Posterior cingulate gyrus (tissue), 11 donors: ENCODE measurements at regions not wholly inside any gene's neighbourhood (a gene's known extent, or its start where the extent isn't known, plus 50 kb on each side); places are given as distances from the start of the nearest gene placed in this dataset.

Source experiments
- DNase-seq, 10 donors: peaks; one replicate each; pipeline versions ENCODE4 v3.0.0 to v3.0.0-alpha.2; 2020 to 2021; ENCODE audit warnings: mixed read lengths in 3 of 10
- intact Hi-C: fragments of 100-400 bp; cut with DNase I; formaldehyde crosslinking; loops from one replicate; pipeline ENCODE4 v1.15.1; 2023

DNA sequence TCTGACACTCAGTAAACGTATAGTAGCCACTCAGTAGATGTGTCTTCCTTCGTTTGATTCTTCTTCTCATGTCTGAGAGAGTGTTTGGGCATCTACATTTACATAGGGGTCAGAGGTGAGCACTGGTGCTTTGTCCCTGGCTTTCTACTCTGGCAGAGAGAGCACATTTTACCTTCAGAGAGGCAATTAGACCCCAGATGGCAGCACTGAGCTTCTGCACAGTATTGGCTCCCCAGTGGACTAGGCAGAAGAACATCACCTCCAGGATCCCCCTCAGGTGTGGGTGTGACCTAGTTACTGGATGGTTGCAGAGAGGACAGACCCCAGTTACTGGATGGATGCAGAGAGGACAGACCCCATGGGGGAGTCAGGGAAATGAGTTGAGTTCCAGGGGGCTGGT, 327.2 kb downstream of the DHX35 start:
- intact Hi-C loops = no loop called here
- no peak for DNase-seq

DNA sequence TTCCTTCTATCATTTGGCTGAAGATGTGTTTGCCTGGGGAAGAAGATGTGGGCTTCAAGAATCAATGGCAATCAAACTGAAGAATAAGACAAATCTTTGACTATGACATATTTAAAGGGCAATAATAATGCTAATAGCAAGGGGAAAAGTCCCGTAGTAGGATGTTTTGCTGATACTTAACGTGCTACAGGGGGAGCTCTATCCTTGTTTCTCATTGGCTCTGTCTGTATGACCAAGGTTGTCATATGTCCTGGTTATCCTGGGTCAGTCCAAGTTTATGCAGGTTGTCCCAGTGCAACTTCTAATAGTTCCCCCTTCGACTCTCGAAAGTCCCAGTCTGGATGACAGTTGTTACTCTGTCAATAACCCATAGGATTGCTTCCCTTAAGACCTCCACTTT, 321.3 kb downstream of the DHX35 start:
- DNase-seq = no peak
- intact Hi-C loops = no loop called here

GRCh38 chr20:39282619-39283092, 320.5 kb downstream of the DHX35 start:
- DNase-seq = peak in 1 of 10 donors; percentile 80
- intact Hi-C loops = no loop called here

DNA sequence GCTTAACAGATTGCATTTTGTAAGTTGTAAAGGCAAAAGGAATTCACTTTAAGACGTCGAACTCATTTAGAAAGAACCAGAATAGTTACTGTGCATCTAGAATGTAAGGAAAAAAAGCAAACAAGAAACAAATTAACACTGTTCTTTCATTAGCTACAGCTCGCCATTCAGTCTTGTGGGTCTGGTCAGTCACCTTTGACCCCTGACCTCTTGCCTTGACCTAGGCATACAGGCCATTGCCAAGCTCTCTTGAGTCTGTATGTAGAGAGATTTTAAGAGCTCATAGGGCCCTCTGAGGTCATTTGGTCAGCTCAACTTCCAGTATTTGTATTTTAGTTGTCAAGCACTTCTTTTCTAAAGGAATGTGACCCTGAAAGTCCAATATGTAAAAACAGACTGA, 318.7 kb downstream of the DHX35 start:
- no peak for DNase-seq
- intact Hi-C loops = no loop called here

GRCh38 chr20:39278230-39278788, 316.2 kb downstream of the DHX35 start:
- DNase-seq = no peak
- intact Hi-C loops = no loop called here

GRCh38 chr20:39277185-39277584, 315.0 kb downstream of the DHX35 start:
- no peak for DNase-seq
- intact Hi-C loops = no loop called here

- intact Hi-C loops = no loop called here
- DNase-seq = no peak
Observed at GRCh38 chr20:39270837-39271604, 308.9 kb downstream of the DHX35 start.

- intact Hi-C loops = loop anchor here (1.0 to 10.0 kb wide), 4 partner anchors 160 to 1695 kb away; no protein-coding TSS in a partner anchor
- no peak for DNase-seq
Observed at GRCh38 chr20:39269493-39270217, 307.5 kb downstream of the DHX35 start.

DNA sequence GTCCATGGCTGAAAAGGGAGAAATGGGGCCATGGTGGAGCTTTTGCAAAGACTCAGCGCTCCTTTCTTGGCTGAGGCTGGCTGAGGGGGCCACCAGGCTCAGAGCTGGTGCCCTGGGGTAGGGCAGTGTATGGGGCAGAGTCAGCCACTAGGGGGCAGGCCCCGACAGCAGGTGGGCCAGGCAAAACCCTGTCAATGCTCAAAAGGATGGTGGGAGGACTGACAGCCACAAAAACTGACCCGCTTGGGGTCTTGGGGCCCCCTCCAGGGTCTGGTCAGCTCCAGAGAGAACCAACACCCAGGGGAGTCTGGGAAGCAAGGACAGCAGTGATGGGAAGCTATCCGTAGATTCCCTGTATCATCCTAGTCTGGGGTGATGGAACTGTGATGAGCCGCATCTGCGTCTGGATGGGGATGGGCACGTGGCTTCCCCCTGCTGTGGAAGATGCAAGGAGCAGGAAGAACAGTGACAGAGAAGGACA, 306.9 kb downstream of the DHX35 start:
- intact Hi-C loops = loop anchor here (1.0 to 10.0 kb wide), 4 partner anchors 160 to 1696 kb away; no protein-coding TSS in a partner anchor
- DNase-seq = peak in 9 of 10 donors; percentile 21 to 95 (median 67)

DNA sequence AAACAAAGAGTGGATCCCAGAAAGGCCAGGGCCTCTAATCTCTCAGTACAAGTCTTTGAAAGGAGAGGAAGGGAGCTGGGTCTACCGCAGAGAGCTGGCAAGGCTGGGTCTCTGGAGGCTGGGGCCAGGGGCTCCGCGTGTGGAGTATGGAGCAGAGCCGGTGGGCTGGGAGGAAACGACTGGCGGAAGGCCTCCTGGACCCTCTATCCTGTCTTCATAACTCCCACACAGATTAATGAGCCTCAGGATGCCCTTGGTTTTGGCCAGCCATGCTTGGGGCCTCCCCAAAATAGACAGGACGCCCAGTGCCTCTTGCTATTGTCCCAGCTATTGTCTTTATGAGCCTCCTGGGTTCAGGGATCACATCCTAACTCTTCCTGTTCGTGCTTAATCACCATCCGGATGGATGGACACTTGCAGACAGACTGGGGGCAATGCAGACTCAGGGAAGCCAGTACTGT, 306.4 kb downstream of the DHX35 start:
- intact Hi-C loops = loop anchor here (5.0 to 10.0 kb wide), 3 partner anchors 604 to 1696 kb away; no protein-coding TSS in a partner anchor
- DNase-seq = no peak

DNA sequence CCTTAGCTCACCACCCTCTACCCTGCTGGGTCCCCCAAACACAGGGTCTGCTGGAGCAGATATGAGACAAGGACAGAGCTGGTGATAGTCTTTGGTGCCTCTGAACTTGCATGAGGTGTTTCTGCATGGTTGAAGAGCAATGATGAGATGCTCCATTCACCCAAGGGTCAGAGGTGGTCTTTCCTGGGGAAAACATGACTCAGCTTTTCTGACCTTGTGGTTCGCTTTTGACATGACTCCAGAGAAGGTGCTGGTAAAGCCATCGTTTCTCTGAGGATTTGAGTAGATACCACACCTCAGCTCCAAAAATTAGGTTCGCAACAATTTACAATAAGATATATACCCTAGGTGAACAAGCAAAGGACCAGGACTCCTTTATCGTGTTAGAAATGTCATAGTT, 304.8 kb downstream of the DHX35 start:
- intact Hi-C loops = loop anchor here (5.0 to 10.0 kb wide), 3 partner anchors 605 to 1698 kb away; no protein-coding TSS in a partner anchor
- no peak for DNase-seq

- DNase-seq = peak in 9 of 10 donors; percentile 25 to 93 (median 63)
Observed at GRCh38 chr20:39264506-39265172, 302.5 kb downstream of the DHX35 start.

GRCh38 chr20:39263076-39263475, 300.9 kb downstream of the DHX35 start:
- intact Hi-C loops = loop anchor here (10.0 kb wide), 1 partner anchor 1702 kb away; no protein-coding TSS in a partner anchor

More at GRCh38 chr20:39264506-39265172, 302.5 kb downstream of the DHX35 start:
- intact Hi-C loops = loop anchor here (5.0 to 10.0 kb wide), 3 partner anchors 608 to 1700 kb away; no protein-coding TSS in a partner anchor

GRCh38 chr20:39259808-39260207, 297.7 kb downstream of the DHX35 start:
- no peak for DNase-seq
- intact Hi-C loops = loop anchor here (10.0 kb wide), 1 partner anchor 1705 kb away; no protein-coding TSS in a partner anchor

More at GRCh38 chr20:39263076-39263475, 300.9 kb downstream of the DHX35 start:
- no peak for DNase-seq

DNA sequence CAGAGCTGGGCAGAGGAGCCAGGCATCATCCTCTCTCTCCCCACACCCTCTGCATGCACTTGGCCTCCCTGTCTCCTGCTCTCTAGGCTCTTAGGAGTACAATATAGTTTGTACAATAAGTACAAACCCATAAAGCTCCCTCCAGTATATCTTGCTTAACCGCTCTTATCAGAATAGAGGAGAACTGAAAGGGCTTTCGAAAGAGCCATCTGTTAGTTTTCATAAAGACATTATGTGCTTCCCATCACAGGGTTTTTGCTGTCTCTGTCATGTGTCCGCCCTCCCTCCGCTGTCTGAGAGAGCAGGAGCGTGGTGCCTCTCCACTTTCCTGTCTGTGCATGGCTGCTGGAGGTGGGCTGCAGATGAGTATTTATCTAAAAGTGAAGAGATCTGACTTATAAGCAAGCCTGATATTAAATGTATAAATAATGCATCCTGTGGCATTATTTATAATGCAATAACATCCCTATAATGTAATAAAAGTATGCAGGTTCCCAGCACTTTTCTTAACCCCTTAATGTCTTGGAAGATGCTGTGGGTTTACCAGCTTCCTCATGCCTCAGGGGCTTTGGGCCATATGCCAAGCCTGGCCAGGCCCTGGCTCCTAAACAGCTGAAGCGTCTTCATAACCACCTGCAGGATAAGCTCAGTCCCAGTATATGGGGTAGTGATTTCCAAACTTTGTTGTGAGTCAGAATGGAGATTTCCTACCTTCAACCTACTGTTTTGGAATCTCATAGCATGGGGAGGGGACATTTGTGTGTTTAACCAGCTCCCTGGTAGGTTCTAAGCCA, 297.1 kb downstream of the DHX35 start:
- intact Hi-C loops = no loop called here
- no peak for DNase-seq

DNA sequence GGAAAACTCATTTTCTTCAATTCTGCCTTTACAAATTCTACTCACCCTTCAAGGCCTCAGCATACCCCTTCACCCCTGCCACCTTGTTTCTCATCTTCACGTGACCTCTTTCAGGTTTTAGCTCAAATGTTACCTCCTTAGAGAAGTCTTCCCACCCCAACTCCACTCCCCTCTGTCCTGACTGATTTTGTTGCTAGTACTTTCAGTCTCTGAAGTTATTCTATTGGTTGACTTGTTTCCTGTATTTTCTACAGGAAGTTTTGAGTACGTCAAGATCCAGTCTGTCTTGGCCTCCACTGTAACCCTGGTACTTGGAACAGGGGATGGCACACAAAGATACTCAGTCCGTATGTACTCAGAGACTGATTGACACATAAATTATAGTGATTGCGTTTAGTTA, 296.1 kb downstream of the DHX35 start:
- intact Hi-C loops = no loop called here
- no peak for DNase-seq

GRCh38 chr20:39253051-39253755, 291.1 kb downstream of the DHX35 start:
- intact Hi-C loops = no loop called here
- no peak for DNase-seq

GRCh38 chr20:39252035-39252434, 289.9 kb downstream of the DHX35 start:
- DNase-seq = no peak
- intact Hi-C loops = no loop called here

DNA sequence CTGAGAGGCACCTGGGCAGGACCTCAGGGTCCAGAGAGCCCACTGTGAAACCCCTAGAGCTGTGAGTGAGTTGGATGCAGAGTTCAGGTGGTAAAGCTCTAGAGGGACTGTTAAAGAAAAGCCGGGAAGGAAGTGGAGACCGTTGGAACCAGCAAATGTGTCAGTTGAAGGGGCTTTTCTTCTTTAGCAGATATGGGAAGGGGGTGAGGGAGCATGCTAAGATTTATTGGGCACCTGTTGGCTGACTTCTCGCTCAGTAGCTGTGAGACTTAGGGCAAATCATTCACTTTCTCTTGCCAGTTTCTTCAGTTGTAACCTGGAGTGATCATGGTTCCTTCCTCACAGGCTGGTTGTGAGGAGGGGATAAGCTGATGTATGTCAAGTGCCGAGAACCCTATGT, 287.7 kb downstream of the DHX35 start:
- DNase-seq = no peak
- intact Hi-C loops = no loop called here
